ENCODE measurements at regions not wholly inside any gene's neighbourhood (a gene's known extent, or its start where the extent isn't known, plus 50 kb on each side); places are given as distances from the start of the nearest gene placed in this dataset.

- TF ChIP-seq, protein P1, sequence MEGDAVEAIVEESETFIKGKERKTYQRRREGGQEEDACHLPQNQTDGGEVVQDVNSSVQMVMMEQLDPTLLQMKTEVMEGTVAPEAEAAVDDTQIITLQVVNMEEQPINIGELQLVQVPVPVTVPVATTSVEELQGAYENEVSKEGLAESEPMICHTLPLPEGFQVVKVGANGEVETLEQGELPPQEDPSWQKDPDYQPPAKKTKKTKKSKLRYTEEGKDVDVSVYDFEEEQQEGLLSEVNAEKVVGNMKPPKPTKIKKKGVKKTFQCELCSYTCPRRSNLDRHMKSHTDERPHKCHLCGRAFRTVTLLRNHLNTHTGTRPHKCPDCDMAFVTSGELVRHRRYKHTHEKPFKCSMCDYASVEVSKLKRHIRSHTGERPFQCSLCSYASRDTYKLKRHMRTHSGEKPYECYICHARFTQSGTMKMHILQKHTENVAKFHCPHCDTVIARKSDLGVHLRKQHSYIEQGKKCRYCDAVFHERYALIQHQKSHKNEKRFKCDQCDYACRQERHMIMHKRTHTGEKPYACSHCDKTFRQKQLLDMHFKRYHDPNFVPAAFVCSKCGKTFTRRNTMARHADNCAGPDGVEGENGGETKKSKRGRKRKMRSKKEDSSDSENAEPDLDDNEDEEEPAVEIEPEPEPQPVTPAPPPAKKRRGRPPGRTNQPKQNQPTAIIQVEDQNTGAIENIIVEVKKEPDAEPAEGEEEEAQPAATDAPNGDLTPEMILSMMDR (IDR thresholded peaks at IDR 0.05): no peak
- TF ChIP-seq POLR2A (IDR thresholded peaks at IDR 0.05): no peak
Observed at GRCh38 chr17:69948406-69948805, 126.6 kb upstream of the KCNJ16 start.

Data from adrenal gland (tissue), 5 donors.